ENCODE measurements at regions not wholly inside any gene's neighbourhood (a gene's known extent, or its start where the extent isn't known, plus 50 kb on each side); places are given as distances from the start of the nearest gene placed in this dataset.

GRCh38 chr17:15143524-15143923 is 121.6 kb downstream of the PMP22 start:
- TF ChIP-seq ETV6 (CRISPR knock-in tag; IDR thresholded peaks at IDR 0.05) (no peak), MLX (CRISPR knock-in tag; IDR thresholded peaks at IDR 0.05) (no peak), USF1 (CRISPR knock-in tag; IDR thresholded peaks at IDR 0.05) (no peak), CREB1 (CRISPR knock-in tag; IDR thresholded peaks at IDR 0.05) (no peak), ZNF396 (CRISPR knock-in tag; IDR thresholded peaks at IDR 0.05; ENCODE audit: borderline replicate concordance) (no peak), TCF7 (CRISPR knock-in tag; IDR thresholded peaks at IDR 0.05; ENCODE audit: low read depth) (no peak), ZNF425 (CRISPR knock-in tag; conservative IDR thresholded peaks at IDR 0.05) (no peak), CTCF (IDR thresholded peaks at IDR 0.05) (no peak), MYBL2 (CRISPR knock-in tag; IDR thresholded peaks at IDR 0.05) (no peak), ZSCAN18 (CRISPR knock-in tag; IDR thresholded peaks at IDR 0.05) (no peak), JUN (CRISPR knock-in tag; IDR thresholded peaks at IDR 0.05) (no peak)
- Mint-ChIP-seq H3K27me3 (ENCODE audit: low read depth) (peaks cover 2% of the 10 kb centered on the region; the same call in 1 of the 2 replicates), H3K36me3 (no peaks in the 10 kb centered on the region), H3K9me3 (peaks cover 11% of the 10 kb centered on the region; the same call in 1 of the 2 replicates), H3K27ac (no peak overlapping the region), H3K4me1 (peaks cover 4% of the 10 kb centered on the region; the same call in 1 of the 2 replicates), H3K4me3 (no peak overlapping the region)
- ATAC-seq = peak; percentile 48; the same call in 1 of the 2 replicates
- ChIA-PET CTCF (no interaction called here), POLR2A (interaction anchor here (0.6 kb wide), 1 partner anchor 37 kb away, joined by 4 read pairs; no protein-coding TSS in a partner anchor)
- DNase-seq (ENCODE audit: low spot score) = peak; percentile 19

- POLR2A ChIA-PET = no interaction called here
- CTCF ChIA-PET = interaction anchor here (1.0 to 1.3 kb wide), 3 partner anchors 22 to 37 kb away, joined by 3 to 5 read pairs (median 3); no protein-coding TSS in a partner anchor
- DNase-seq (ENCODE audit: low spot score) (no peak), ATAC-seq (no peak)
- Mint-ChIP-seq H3K4me1 (no peaks in the 10 kb centered on the region), H3K9me3 (peaks cover 33% of the 10 kb centered on the region), H3K4me3 (no peak overlapping the region), H3K27me3 (ENCODE audit: low read depth) (no peaks in the 10 kb centered on the region; the same call in 1 of the 2 replicates), H3K27ac (no peak overlapping the region), H3K36me3 (peaks cover 22% of the 10 kb centered on the region)
- TF ChIP-seq TEAD1 (CRISPR knock-in tag; IDR thresholded peaks at IDR 0.05) = no peak
- TF ChIP-seq PRDM15 (CRISPR knock-in tag; IDR thresholded peaks at IDR 0.05) = no peak
- no peak for TF ChIP-seq SP1 (CRISPR knock-in tag; conservative IDR thresholded peaks at IDR 0.05)
- TF ChIP-seq GRHL2 (CRISPR knock-in tag; IDR thresholded peaks at IDR 0.05; ENCODE audit: insufficient replicate concordance, severe bottlenecking) = no peak
- TF ChIP-seq ZNF219 (CRISPR knock-in tag; IDR thresholded peaks at IDR 0.05; ENCODE audit: borderline replicate concordance) = no peak
- no peak for TF ChIP-seq AFF4 (CRISPR knock-in tag; IDR thresholded peaks at IDR 0.05; ENCODE audit: borderline replicate concordance)
- TF ChIP-seq CTCF (IDR thresholded peaks at IDR 0.05) = no peak
- TF ChIP-seq HMGA2 (CRISPR knock-in tag; IDR thresholded peaks at IDR 0.05) = no peak
Measured at GRCh38 chr17:15134363-15134762, 130.8 kb downstream of the PMP22 start.

Measured in WTC11 (cell line).